ENCODE measurements at regions not wholly inside any gene's neighbourhood (a gene's known extent, or its start where the extent isn't known, plus 50 kb on each side); places are given as distances from the start of the nearest gene placed in this dataset.
"Not testable (repeated sequence)": the region's sequence is repeated elsewhere in the genome, so short reads cannot be mapped to it uniquely, and the experiment has no call there.

DNA sequence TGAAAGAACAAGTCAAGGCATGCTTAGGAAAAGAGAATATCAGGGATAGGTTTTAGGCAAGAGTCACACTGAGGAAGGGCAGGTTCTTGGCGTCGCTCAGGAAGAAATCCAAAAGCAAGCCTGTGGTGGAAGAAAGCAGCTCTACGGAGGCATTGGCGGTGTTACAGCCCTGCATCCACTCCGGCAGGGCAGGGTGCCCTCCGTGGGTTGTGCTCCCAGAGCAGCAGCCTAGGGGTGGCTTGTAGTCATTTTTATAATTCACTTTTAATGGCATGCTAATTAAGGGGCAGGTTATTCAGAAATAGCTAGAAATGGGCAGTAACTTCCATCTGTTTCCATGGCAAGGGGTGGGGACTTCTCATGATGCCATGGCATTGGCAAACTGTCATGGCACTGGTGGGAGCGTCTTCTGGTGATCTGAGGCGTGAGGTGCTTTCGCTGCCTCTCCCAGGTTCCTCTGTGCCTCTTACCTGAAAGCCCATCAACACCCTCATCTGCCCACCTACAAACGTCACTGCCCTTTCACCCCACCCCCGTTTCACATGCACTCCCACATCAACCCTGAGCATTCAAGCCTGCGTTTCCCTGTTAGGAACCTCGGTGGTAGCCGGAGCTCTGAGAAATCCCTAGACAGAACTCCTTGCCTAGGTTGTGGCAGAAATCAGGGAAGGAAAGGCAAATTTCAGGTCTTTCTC, 1763.8 kb upstream of the TPTE start:
- not testable (repeated sequence) for H3K27ac ChIP-seq (ENCODE audit: poor library complexity, severe bottlenecking); H3K4me1 ChIP-seq (ENCODE audit: insufficient read depth, poor library complexity, severe bottlenecking); DNase-seq (ENCODE audit: low spot score); H3K36me3 ChIP-seq (ENCODE audit: low read depth); H3K4me3 ChIP-seq (ENCODE audit: severe bottlenecking); H3K9me3 ChIP-seq (ENCODE audit: severe bottlenecking); H3K27me3 ChIP-seq (ENCODE audit: insufficient read depth, poor library complexity, severe bottlenecking); ATAC-seq (ENCODE audit: low read depth)

DNA sequence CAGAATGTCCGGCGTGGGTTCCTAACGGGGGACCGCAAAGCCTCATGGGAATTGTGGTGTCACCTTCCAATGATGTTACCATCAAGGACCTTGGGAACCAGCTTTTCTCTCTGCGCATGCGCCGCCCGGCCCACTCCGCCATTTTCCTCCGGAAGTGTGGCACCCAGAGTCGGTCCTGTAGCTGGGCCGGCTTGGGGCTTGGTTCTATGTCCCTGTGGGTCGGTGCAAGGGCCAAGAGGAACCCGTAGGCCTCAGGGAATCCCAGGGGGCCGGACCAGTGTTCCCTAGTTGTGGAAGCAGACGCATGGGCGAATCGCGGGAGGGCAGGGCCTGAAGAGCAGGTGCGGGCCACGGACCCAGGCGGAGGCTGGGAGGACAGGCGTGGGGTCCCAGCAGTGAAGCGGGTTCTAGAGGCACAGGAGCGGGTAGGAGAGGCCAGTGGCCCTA, 1762.4 kb upstream of the TPTE start:
- H3K27ac ChIP-seq (ENCODE audit: poor library complexity, severe bottlenecking); H3K4me3 ChIP-seq (ENCODE audit: severe bottlenecking); H3K4me1 ChIP-seq (ENCODE audit: insufficient read depth, poor library complexity, severe bottlenecking); H3K36me3 ChIP-seq (ENCODE audit: low read depth); ATAC-seq (ENCODE audit: low read depth); H3K9me3 ChIP-seq (ENCODE audit: severe bottlenecking); H3K27me3 ChIP-seq (ENCODE audit: insufficient read depth, poor library complexity, severe bottlenecking): not testable (repeated sequence)
- peak; percentile 81 for DNase-seq (ENCODE audit: low spot score)

DNA sequence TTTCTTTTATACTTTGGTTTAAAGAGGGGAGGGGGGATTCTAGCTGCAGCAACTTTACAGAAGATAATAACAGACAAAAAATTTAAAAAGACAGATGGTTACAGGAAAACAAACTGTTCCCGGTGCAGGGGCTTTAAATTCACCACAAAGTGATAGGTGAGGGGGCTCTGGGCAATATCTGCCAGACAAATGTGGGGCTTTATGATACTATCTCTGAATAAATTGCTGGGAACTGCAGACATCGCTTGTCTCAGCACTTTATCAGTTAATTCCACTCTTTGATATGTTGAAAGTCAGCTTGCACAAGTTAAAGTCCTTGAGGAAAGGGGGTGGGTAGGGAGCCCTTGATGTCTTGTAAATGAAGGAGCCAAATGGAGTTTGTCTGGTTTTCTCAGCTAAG, 1759.1 kb upstream of the TPTE start:
- not testable (repeated sequence) for H3K36me3 ChIP-seq (ENCODE audit: low read depth); H3K27ac ChIP-seq (ENCODE audit: poor library complexity, severe bottlenecking); ATAC-seq (ENCODE audit: low read depth); H3K4me3 ChIP-seq (ENCODE audit: severe bottlenecking); H3K4me1 ChIP-seq (ENCODE audit: insufficient read depth, poor library complexity, severe bottlenecking); H3K9me3 ChIP-seq (ENCODE audit: severe bottlenecking); H3K27me3 ChIP-seq (ENCODE audit: insufficient read depth, poor library complexity, severe bottlenecking); DNase-seq (ENCODE audit: low spot score)

DNA sequence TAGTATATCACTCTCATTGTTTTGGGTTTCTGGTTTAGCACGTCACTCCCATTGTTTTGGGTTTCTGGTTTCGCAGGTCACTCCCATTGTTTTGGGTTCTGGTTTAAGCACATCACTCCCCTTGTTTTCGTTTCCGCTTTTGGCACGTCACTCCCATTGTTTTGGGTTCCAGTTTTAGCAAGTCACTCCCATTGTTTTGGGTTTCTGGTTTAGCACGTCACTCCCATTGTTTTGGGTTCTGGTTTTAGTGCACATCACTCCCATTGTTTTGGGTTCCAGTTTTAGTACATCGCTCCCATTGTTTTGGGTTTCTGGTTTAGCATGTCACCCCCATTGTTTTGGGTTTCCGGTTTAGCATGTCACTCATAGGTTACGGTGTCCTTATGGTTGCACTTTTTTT, 1757.0 kb upstream of the TPTE start:
- not testable (repeated sequence) for H3K9me3 ChIP-seq (ENCODE audit: severe bottlenecking); H3K27ac ChIP-seq (ENCODE audit: poor library complexity, severe bottlenecking); H3K4me3 ChIP-seq (ENCODE audit: severe bottlenecking); H3K4me1 ChIP-seq (ENCODE audit: insufficient read depth, poor library complexity, severe bottlenecking); DNase-seq (ENCODE audit: low spot score); H3K36me3 ChIP-seq (ENCODE audit: low read depth); ATAC-seq (ENCODE audit: low read depth); H3K27me3 ChIP-seq (ENCODE audit: insufficient read depth, poor library complexity, severe bottlenecking)

- H3K36me3 ChIP-seq (ENCODE audit: low read depth); DNase-seq (ENCODE audit: low spot score); H3K27me3 ChIP-seq (ENCODE audit: insufficient read depth, poor library complexity, severe bottlenecking); H3K4me1 ChIP-seq (ENCODE audit: insufficient read depth, poor library complexity, severe bottlenecking); H3K4me3 ChIP-seq (ENCODE audit: severe bottlenecking); H3K27ac ChIP-seq (ENCODE audit: poor library complexity, severe bottlenecking); H3K9me3 ChIP-seq (ENCODE audit: severe bottlenecking); ATAC-seq (ENCODE audit: low read depth): not testable (repeated sequence)
Measured at GRCh38 chr21:8766142-8766541, 1755.2 kb upstream of the TPTE start.

DNA sequence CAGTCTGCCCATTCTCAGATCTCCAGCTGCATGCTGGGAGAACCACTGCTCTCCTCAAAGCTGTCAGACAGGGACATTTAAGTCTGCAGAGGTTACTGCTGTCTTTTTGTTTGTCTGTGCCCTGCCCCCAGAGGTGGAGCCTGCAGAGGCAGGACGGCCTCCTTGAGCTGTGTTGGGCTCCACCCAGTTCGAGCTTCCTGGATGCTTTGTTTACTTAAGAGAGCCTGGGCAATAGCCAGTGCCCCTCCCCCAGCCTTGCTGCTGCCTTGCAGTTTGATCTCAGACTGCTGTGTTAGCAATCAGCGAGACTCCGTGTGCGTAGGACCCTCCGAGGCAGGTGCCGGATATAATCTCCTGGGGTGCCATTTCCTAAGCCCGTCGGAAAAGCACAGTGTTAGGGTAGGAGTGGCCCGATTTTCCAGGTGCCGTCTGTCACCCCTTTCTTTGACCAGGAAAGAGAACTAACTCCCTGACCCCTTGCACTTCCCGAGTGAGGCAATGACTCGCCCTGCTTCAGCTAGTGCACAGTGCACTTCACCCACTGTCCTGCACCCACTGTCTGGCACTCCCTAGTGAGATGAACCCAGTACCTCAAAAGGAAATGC, 1748.4 kb upstream of the TPTE start:
- not testable (repeated sequence) for ATAC-seq (ENCODE audit: low read depth); H3K27me3 ChIP-seq (ENCODE audit: insufficient read depth, poor library complexity, severe bottlenecking); H3K27ac ChIP-seq (ENCODE audit: poor library complexity, severe bottlenecking); DNase-seq (ENCODE audit: low spot score); H3K4me1 ChIP-seq (ENCODE audit: insufficient read depth, poor library complexity, severe bottlenecking); H3K36me3 ChIP-seq (ENCODE audit: low read depth); H3K4me3 ChIP-seq (ENCODE audit: severe bottlenecking); H3K9me3 ChIP-seq (ENCODE audit: severe bottlenecking)

GRCh38 chr21:8775591-8776215, 1745.7 kb upstream of the TPTE start:
- not testable (repeated sequence) for ATAC-seq (ENCODE audit: low read depth); H3K9me3 ChIP-seq (ENCODE audit: severe bottlenecking); DNase-seq (ENCODE audit: low spot score); H3K36me3 ChIP-seq (ENCODE audit: low read depth); H3K27me3 ChIP-seq (ENCODE audit: insufficient read depth, poor library complexity, severe bottlenecking); H3K27ac ChIP-seq (ENCODE audit: poor library complexity, severe bottlenecking); H3K4me3 ChIP-seq (ENCODE audit: severe bottlenecking); H3K4me1 ChIP-seq (ENCODE audit: insufficient read depth, poor library complexity, severe bottlenecking)

GRCh38 chr21:8777260-8777659, 1744.1 kb upstream of the TPTE start:
- DNase-seq (ENCODE audit: low spot score); H3K4me1 ChIP-seq (ENCODE audit: insufficient read depth, poor library complexity, severe bottlenecking); H3K27me3 ChIP-seq (ENCODE audit: insufficient read depth, poor library complexity, severe bottlenecking); H3K36me3 ChIP-seq (ENCODE audit: low read depth); H3K9me3 ChIP-seq (ENCODE audit: severe bottlenecking); H3K27ac ChIP-seq (ENCODE audit: poor library complexity, severe bottlenecking); ATAC-seq (ENCODE audit: low read depth); H3K4me3 ChIP-seq (ENCODE audit: severe bottlenecking): not testable (repeated sequence)

DNA sequence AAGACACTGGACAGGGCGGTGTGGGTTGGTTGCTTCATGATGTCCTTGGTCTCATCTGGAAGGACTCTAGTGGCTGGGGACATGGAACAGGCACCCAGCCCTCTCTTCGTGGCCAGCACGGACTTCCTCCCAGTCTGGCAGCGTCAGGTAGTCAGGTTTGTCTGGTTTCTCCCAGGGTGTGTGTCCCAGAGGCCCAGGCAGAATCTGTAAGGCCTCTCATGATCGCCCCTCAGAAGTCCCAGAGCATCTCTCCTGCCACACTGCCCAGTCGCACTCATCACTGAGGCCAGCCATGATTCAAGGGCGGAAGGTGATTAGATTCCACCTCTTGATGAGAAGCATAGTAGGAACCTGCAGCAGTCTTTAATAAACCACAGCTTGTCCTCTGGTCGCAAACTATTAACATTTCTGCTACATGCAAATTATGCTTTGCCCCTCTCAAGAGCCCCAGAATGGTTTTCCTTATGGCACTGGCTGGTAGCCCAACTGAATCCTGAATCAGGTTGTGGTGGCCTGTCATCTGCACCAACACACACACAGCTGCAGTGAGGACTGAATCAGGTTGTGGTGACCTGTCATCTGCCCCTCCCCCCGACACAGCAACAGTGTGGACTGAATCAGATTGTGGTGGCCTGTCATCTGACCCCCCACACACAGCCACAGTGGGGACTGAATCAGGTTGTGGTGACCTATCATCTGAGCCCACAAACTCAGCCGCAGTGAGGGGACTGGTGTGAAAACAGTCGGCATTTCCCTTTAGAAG, 1742.9 kb upstream of the TPTE start:
- not testable (repeated sequence) for H3K27ac ChIP-seq (ENCODE audit: poor library complexity, severe bottlenecking); ATAC-seq (ENCODE audit: low read depth)

DNA sequence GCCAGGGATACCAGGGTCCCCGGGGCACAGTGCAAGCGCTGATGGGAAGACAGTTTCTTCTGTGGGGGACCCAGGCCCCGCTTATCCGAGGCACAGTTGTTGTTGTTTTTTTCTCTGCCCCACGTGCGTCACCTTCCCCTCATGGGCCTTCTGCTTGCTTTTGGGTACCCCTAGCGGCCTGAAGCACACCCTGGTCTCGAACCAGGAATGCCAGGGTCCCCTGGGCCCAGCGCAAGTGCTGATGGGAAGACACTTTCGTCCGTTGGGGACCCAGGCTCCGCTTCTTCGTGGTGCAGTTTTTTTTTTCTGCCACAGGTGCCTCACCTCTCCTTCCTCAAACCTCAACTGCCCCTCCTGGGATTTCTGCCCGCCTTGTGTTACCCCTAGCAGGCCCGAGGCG, 1708.5 kb upstream of the TPTE start:
- not testable (repeated sequence) for H3K9me3 ChIP-seq (ENCODE audit: severe bottlenecking); H3K4me1 ChIP-seq (ENCODE audit: insufficient read depth, poor library complexity, severe bottlenecking); DNase-seq (ENCODE audit: low spot score); H3K27ac ChIP-seq (ENCODE audit: poor library complexity, severe bottlenecking); H3K4me3 ChIP-seq (ENCODE audit: severe bottlenecking); H3K27me3 ChIP-seq (ENCODE audit: insufficient read depth, poor library complexity, severe bottlenecking); H3K36me3 ChIP-seq (ENCODE audit: low read depth); ATAC-seq (ENCODE audit: low read depth)

More for the DNA sequence above, 1742.9 kb upstream of the TPTE start:
- not testable (repeated sequence) for H3K4me1 ChIP-seq (ENCODE audit: insufficient read depth, poor library complexity, severe bottlenecking); DNase-seq (ENCODE audit: low spot score); H3K4me3 ChIP-seq (ENCODE audit: severe bottlenecking); H3K9me3 ChIP-seq (ENCODE audit: severe bottlenecking); H3K36me3 ChIP-seq (ENCODE audit: low read depth); H3K27me3 ChIP-seq (ENCODE audit: insufficient read depth, poor library complexity, severe bottlenecking)

- H3K27ac ChIP-seq (ENCODE audit: poor library complexity, severe bottlenecking); H3K36me3 ChIP-seq (ENCODE audit: low read depth); H3K9me3 ChIP-seq (ENCODE audit: severe bottlenecking); H3K4me1 ChIP-seq (ENCODE audit: insufficient read depth, poor library complexity, severe bottlenecking); H3K4me3 ChIP-seq (ENCODE audit: severe bottlenecking); H3K27me3 ChIP-seq (ENCODE audit: insufficient read depth, poor library complexity, severe bottlenecking); ATAC-seq (ENCODE audit: low read depth): not testable (repeated sequence)
- DNase-seq (ENCODE audit: low spot score) = peak; percentile 26
Measured at GRCh38 chr21:8834264-8834663, 1687.1 kb upstream of the TPTE start.
